ENCODE measurements at regions not wholly inside any gene's neighbourhood (a gene's known extent, or its start where the extent isn't known, plus 50 kb on each side); places are given as distances from the start of the nearest gene placed in this dataset.

GRCh38 chr10:33621101-33621500 lies 286.6 kb upstream of the NRP1 start:
- Histone ChIP-seq H3K4me3 (ENCODE audit: low read depth, low read length, poor library complexity, severe bottlenecking) (no peak overlapping the region), H3F3A (ENCODE audit: insufficient read depth, low read length) (no peaks in the 10 kb centered on the region), H3K9me3 (ENCODE audit: low read length) (no peaks in the 10 kb centered on the region), H3K36me3 (ENCODE audit: insufficient read depth, low read length) (no peaks in the 10 kb centered on the region), H3K9me2 (ENCODE audit: low read depth, low read length) (no peaks in the 10 kb centered on the region), H4K20me1 (ENCODE audit: insufficient read depth, low read length) (no peaks in the 10 kb centered on the region), H3K4me1 (ENCODE audit: insufficient read depth, low read length, severe bottlenecking) (no peaks in the 10 kb centered on the region), H3K79me2 (ENCODE audit: insufficient read depth, low read length) (no peaks in the 10 kb centered on the region), H3K27me3 (ENCODE audit: insufficient read depth, low read length) (no peaks in the 10 kb centered on the region), H3K9ac (ENCODE audit: low read length) (no peak overlapping the region), H3K27ac (ENCODE audit: low read depth, low read length, poor library complexity, severe bottlenecking) (no peak overlapping the region), H2AFZ (ENCODE audit: low read length) (no peak overlapping the region), H3K4me2 (ENCODE audit: low read length) (no peak overlapping the region)
- TF ChIP-seq CTCF (IDR thresholded peaks at IDR 0.05; ENCODE audit: low read length) (no peak), EZH2 (IDR thresholded peaks at IDR 0.05; ENCODE audit: borderline replicate concordance, low read length) (no peak)

GRCh38 chr10:33618196-33618595 lies 283.7 kb upstream of the NRP1 start:
- no peaks in the 10 kb centered on the region for H3K27me3 ChIP-seq (ENCODE audit: insufficient read depth, low read length)
- H2AFZ ChIP-seq (ENCODE audit: low read length), result no peak overlapping the region
- H3K4me3 ChIP-seq (ENCODE audit: low read depth, low read length, poor library complexity, severe bottlenecking), result no peak overlapping the region
- H3K27ac ChIP-seq (ENCODE audit: low read depth, low read length, poor library complexity, severe bottlenecking), result no peak overlapping the region
- no peaks in the 10 kb centered on the region for H3K4me1 ChIP-seq (ENCODE audit: insufficient read depth, low read length, severe bottlenecking)
- no peaks in the 10 kb centered on the region for H4K20me1 ChIP-seq (ENCODE audit: insufficient read depth, low read length)
- TF ChIP-seq CTCF (IDR thresholded peaks at IDR 0.05; ENCODE audit: low read length) (no peak), EZH2 (IDR thresholded peaks at IDR 0.05; ENCODE audit: borderline replicate concordance, low read length) (no peak)
- H3K4me2 ChIP-seq (ENCODE audit: low read length), result no peak overlapping the region
- H3K9me3 ChIP-seq (ENCODE audit: low read length), result no peaks in the 10 kb centered on the region
- no peaks in the 10 kb centered on the region for H3K79me2 ChIP-seq (ENCODE audit: insufficient read depth, low read length)
- H3K36me3 ChIP-seq (ENCODE audit: insufficient read depth, low read length), result no peaks in the 10 kb centered on the region
- H3K9me2 ChIP-seq (ENCODE audit: low read depth, low read length), result no peaks in the 10 kb centered on the region
- H3K9ac ChIP-seq (ENCODE audit: low read length), result no peak overlapping the region
- H3F3A ChIP-seq (ENCODE audit: insufficient read depth, low read length), result no peaks in the 10 kb centered on the region

GRCh38 chr10:33617381-33618080 lies 283.1 kb upstream of the NRP1 start:
- Histone ChIP-seq H3K9me2 (ENCODE audit: low read depth, low read length) (no peaks in the 10 kb centered on the region), H3K27ac (ENCODE audit: low read depth, low read length, poor library complexity, severe bottlenecking) (no peak overlapping the region), H3K36me3 (ENCODE audit: insufficient read depth, low read length) (no peaks in the 10 kb centered on the region), H3K9me3 (ENCODE audit: low read length) (no peaks in the 10 kb centered on the region), H3K4me3 (ENCODE audit: low read depth, low read length, poor library complexity, severe bottlenecking) (no peak overlapping the region), H2AFZ (ENCODE audit: low read length) (no peak overlapping the region), H3F3A (ENCODE audit: insufficient read depth, low read length) (no peaks in the 10 kb centered on the region), H3K4me1 (ENCODE audit: insufficient read depth, low read length, severe bottlenecking) (no peaks in the 10 kb centered on the region), H3K4me2 (ENCODE audit: low read length) (no peak overlapping the region), H3K79me2 (ENCODE audit: insufficient read depth, low read length) (no peaks in the 10 kb centered on the region), H4K20me1 (ENCODE audit: insufficient read depth, low read length) (no peaks in the 10 kb centered on the region), H3K27me3 (ENCODE audit: insufficient read depth, low read length) (no peaks in the 10 kb centered on the region), H3K9ac (ENCODE audit: low read length) (no peak overlapping the region)
- TF ChIP-seq EZH2 (IDR thresholded peaks at IDR 0.05; ENCODE audit: borderline replicate concordance, low read length) (no peak), CTCF (IDR thresholded peaks at IDR 0.05; ENCODE audit: low read length) (no peak)

All from OCI-LY1 (cell line).